WERI-Rb-1 (cell line): ENCODE measurements at regions not wholly inside any gene's neighbourhood (a gene's known extent, or its start where the extent isn't known, plus 50 kb on each side); places are given as distances from the start of the nearest gene placed in this dataset.

Experiments used
- DNase-seq: peaks from one replicate; pipeline ENCODE4 v3.0.0-alpha.2; 2020
- H3K27ac ChIP-seq: fragments of 250-450 bp; sonication (Bioruptor Pico); 2 replicates; pipeline ENCODE4 v1.5.1; 2020; ENCODE audit warnings: mild to moderate bottlenecking, moderate library complexity
- H3K27me3 ChIP-seq: fragments of 250-450 bp; sonication (Bioruptor Pico); 2 replicates; pipeline ENCODE4 v1.5.1; 2021; ENCODE audit warnings: mild to moderate bottlenecking, low read depth, moderate library complexity; ENCODE audit not compliant: insufficient read depth, severe bottlenecking
- H3K36me3 ChIP-seq: fragments of 250-450 bp; sonication (Bioruptor Pico); 2 replicates; pipeline ENCODE4 v1.5.1; 2020; ENCODE audit warnings: mild to moderate bottlenecking, moderate library complexity
- H3K4me3 ChIP-seq: 2 replicates; pipeline ENCODE4 v1.5.1; 2011; ENCODE audit warnings: low read depth, mild to moderate bottlenecking, control low read depth, low read length
- H3K9me3 ChIP-seq: fragments of 250-450 bp; sonication (Bioruptor Pico); 2 replicates; pipeline ENCODE4 v1.5.1; 2021; ENCODE audit warnings: mild to moderate bottlenecking, moderate library complexity; ENCODE audit not compliant: severe bottlenecking
- CTCF ChIP-seq: IDR thresholded peaks from 2 replicates; pipeline ENCODE4 v1.5.1; 2011; ENCODE audit warnings: low read depth, mild to moderate bottlenecking, control low read depth, inconsistent platforms, low read length

GRCh38 chr16:88288303-88288702 lies 94.5 kb upstream of the ZNF469 start:
- no peaks in the 10 kb centered on the region for H3K27me3 ChIP-seq
- no peaks in the 10 kb centered on the region for H3K9me3 ChIP-seq
- H3K27ac ChIP-seq: no peak overlapping the region
- TF ChIP-seq CTCF: no peak
- DNase-seq: no peak
- no peak overlapping the region for H3K4me3 ChIP-seq
- no peaks in the 10 kb centered on the region for H3K36me3 ChIP-seq

GRCh38 chr16:88289001-88289400 lies 93.8 kb upstream of the ZNF469 start:
- no peak for DNase-seq
- no peaks in the 10 kb centered on the region for H3K36me3 ChIP-seq
- H3K9me3 ChIP-seq: no peaks in the 10 kb centered on the region
- H3K27ac ChIP-seq: no peak overlapping the region
- H3K27me3 ChIP-seq: no peaks in the 10 kb centered on the region
- no peak for TF ChIP-seq CTCF
- H3K4me3 ChIP-seq: no peak overlapping the region

- TF ChIP-seq CTCF: no peak
Measured at GRCh38 chr16:88289561-88289960, 93.2 kb upstream of the ZNF469 start.

GRCh38 chr16:88289968-88290401 lies 92.8 kb upstream of the ZNF469 start:
- no peaks in the 10 kb centered on the region for H3K27me3 ChIP-seq

More at GRCh38 chr16:88289561-88289960, 93.2 kb upstream of the ZNF469 start:
- H3K4me3 ChIP-seq: no peak overlapping the region
- no peak overlapping the region for H3K27ac ChIP-seq
- no peaks in the 10 kb centered on the region for H3K27me3 ChIP-seq
- H3K36me3 ChIP-seq: no peaks in the 10 kb centered on the region
- no peak for DNase-seq
- H3K9me3 ChIP-seq: no peaks in the 10 kb centered on the region

GRCh38 chr16:88290850-88291830 lies 91.6 kb upstream of the ZNF469 start:
- H3K27ac ChIP-seq: no peak overlapping the region
- no peaks in the 10 kb centered on the region for H3K9me3 ChIP-seq
- no peaks in the 10 kb centered on the region for H3K36me3 ChIP-seq
- no peak overlapping the region for H3K4me3 ChIP-seq
- no peaks in the 10 kb centered on the region for H3K27me3 ChIP-seq
- DNase-seq: no peak
- no peak for TF ChIP-seq CTCF

More at GRCh38 chr16:88289968-88290401, 92.8 kb upstream of the ZNF469 start:
- no peak overlapping the region for H3K4me3 ChIP-seq
- DNase-seq: no peak
- no peak overlapping the region for H3K27ac ChIP-seq
- H3K36me3 ChIP-seq: no peaks in the 10 kb centered on the region
- no peak for TF ChIP-seq CTCF
- no peaks in the 10 kb centered on the region for H3K9me3 ChIP-seq
